GM04503 (cell line): ENCODE measurements at regions not wholly inside any gene's neighbourhood (a gene's known extent, or its start where the extent isn't known, plus 50 kb on each side); places are given as distances from the start of the nearest gene placed in this dataset.
"Not testable (repeated sequence)": the region's sequence is repeated elsewhere in the genome, so short reads cannot be mapped to it uniquely, and the experiment has no call there.

Source experiments
- DNase-seq: peaks from one replicate; pipeline ENCODE4 v3.0.0-alpha.2; 2012; ENCODE audit warnings: low read depth

GRCh38 chr9:85208666-85209065 lies 533.1 kb downstream of the AGTPBP1 start:
- no peak for DNase-seq

- DNase-seq, result no peak
Observed at GRCh38 chr9:85204176-85204575, 534.6 kb downstream of the NTRK2 start.

- DNase-seq, result no peak
Observed at GRCh38 chr9:85202596-85202995, 533.1 kb downstream of the NTRK2 start.

GRCh38 chr9:85200726-85201404 lies 531.3 kb downstream of the NTRK2 start:
- peak; percentile 42 for DNase-seq

GRCh38 chr9:85199866-85200495 lies 530.5 kb downstream of the NTRK2 start:
- DNase-seq, result no peak

- DNase-seq, result no peak
Observed at GRCh38 chr9:85192750-85193149, 523.2 kb downstream of the NTRK2 start.

GRCh38 chr9:85186218-85186585 lies 516.7 kb downstream of the NTRK2 start:
- DNase-seq, result no peak

GRCh38 chr9:85185486-85186217 lies 516.1 kb downstream of the NTRK2 start:
- no peak for DNase-seq

GRCh38 chr9:85182383-85182782 lies 512.9 kb downstream of the NTRK2 start:
- DNase-seq, result no peak

GRCh38 chr9:85178474-85178873 lies 508.9 kb downstream of the NTRK2 start:
- DNase-seq, result no peak

- no peak for DNase-seq
Observed at GRCh38 chr9:85173967-85174366, 504.4 kb downstream of the NTRK2 start.

- DNase-seq, result no peak
Observed at GRCh38 chr9:85172001-85172978, 502.8 kb downstream of the NTRK2 start.

GRCh38 chr9:85171163-85171562 lies 501.6 kb downstream of the NTRK2 start:
- no peak for DNase-seq

GRCh38 chr9:85168412-85168811 lies 498.9 kb downstream of the NTRK2 start:
- DNase-seq, result no peak

- no peak for DNase-seq
Observed at GRCh38 chr9:85167146-85167545, 497.6 kb downstream of the NTRK2 start.

GRCh38 chr9:85163825-85164224 lies 494.3 kb downstream of the NTRK2 start:
- DNase-seq, result no peak

- no peak for DNase-seq
Observed at GRCh38 chr9:85163415-85163814, 493.9 kb downstream of the NTRK2 start.

GRCh38 chr9:85162822-85163221 lies 493.3 kb downstream of the NTRK2 start:
- no peak for DNase-seq

- not testable (repeated sequence) for DNase-seq
Observed at GRCh38 chr9:85160944-85161343, 491.4 kb downstream of the NTRK2 start.

- DNase-seq, result no peak
Observed at GRCh38 chr9:85158512-85158911, 489.0 kb downstream of the NTRK2 start.

GRCh38 chr9:85157772-85158171 lies 488.2 kb downstream of the NTRK2 start:
- DNase-seq, result no peak

GRCh38 chr9:85156652-85157051 lies 487.1 kb downstream of the NTRK2 start:
- DNase-seq, result no peak
